SU-DHL-6 (cell line): ENCODE measurements at regions not wholly inside any gene's neighbourhood (a gene's known extent, or its start where the extent isn't known, plus 50 kb on each side); places are given as distances from the start of the nearest gene placed in this dataset.

ENCODE experiments used
- CTCF ChIP-seq: fragments of 200-600 bp; sonication (generic); IDR thresholded peaks from one replicate; pipeline ENCODE4 v1.5.1; 2017; ENCODE audit warnings: antibody characterized with exemption, mild to moderate bottlenecking, low read length, moderate library complexity; ENCODE audit not compliant: insufficient read depth, poor library complexity, severe bottlenecking
- EZH2phosphoT487 ChIP-seq: fragments of 200-600 bp; sonication (generic), shearing (Covaris generic); conservative IDR thresholded peaks from 2 replicates; pipeline ENCODE4 v1.6.1; 2018; ENCODE audit warnings: mild to moderate bottlenecking, antibody characterized with exemption, low read length, moderate library complexity, mixed read lengths

GRCh38 chr3:157647820-157648219, 144.6 kb upstream of the VEPH1 start:
- TF ChIP-seq CTCF (no peak), EZH2phosphoT487 (no peak)
